AG08395 (cell line): ENCODE measurements at regions not wholly inside any gene's neighbourhood (a gene's known extent, or its start where the extent isn't known, plus 50 kb on each side); places are given as distances from the start of the nearest gene placed in this dataset.

Experiments used
- DNase-seq: peaks from one replicate; pipeline ENCODE4 v3.0.0; 2012; ENCODE audit warnings: mixed read lengths, low spot score

DNA sequence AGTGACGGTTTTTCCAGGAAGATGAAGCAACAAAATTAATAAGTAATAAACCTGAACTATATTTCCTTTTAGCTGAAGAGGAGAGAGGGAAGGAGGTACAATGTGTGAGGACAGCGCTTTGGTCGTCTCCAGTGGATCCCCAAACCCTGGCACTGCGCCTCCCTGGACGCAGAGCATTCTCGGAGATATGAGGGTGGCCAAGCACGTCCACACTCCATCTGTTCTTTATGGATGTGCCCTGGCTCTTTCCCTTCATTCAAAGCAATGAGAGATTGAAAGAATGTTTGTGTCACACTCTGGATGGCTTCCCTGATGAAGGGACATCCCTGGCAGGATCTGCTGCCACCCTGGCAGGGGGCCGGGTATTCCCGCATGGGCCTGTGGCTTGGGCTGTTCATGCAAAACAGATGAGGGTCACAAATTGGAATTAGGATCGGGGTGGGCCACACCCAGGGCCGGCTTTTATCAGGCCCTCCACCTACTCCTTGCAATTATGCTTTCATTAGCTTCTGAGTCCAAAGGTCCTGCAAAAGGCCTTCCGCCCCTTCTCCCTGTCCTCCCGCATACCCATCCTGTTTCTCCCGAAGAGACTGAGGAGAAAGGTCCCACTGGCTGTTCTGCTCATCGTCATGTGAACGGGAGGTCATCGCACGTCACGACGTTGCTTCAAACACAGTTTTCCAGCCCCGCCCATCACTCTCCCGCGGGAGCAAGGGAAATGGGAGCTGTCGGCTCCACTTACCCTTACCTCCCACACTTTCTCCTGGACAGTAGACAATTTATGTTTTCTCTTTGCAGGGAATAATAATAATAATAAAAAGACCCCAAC lies 286.1 kb upstream of the IRX4 start:
- DNase-seq = no peak

DNA sequence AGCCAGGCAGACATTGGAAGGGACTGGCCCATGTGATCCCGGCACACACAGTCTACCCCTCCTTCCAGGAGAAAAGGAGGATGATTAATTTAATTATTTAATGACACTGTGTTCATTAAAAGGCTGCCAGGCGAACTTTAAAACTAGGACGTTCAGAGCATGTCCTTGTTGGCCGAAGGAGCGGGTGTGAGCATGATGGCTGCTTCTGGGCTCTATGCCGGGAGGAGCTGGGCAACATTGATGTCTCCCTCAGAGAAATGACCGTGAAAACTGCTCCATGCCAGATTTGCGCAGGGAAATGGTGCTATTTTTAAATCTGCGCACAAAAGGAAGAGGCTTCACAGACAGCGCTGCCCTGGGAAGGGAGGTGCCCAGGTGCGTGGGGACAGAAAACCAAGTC lies 284.9 kb upstream of the IRX4 start:
- no peak for DNase-seq

DNA sequence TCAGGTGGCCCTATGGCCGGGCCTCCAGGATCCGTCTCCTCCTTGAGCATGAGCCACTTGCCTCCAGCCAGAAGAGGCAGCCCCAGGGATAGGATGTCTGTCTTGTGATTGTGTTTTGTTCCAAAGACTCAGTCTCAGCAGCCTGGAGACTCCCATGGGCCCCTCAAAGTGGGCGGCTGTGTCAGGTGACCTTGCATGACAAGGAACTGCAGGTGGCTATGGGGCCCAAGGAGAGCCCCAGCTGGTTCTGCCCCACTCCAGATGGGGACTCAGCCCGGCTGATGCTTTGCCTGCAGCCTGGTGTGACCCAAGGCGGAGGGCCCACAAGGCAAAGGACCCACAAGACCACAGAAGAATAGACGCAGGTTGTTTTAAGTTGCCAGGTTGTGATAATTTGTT lies 284.3 kb upstream of the IRX4 start:
- no peak for DNase-seq

DNA sequence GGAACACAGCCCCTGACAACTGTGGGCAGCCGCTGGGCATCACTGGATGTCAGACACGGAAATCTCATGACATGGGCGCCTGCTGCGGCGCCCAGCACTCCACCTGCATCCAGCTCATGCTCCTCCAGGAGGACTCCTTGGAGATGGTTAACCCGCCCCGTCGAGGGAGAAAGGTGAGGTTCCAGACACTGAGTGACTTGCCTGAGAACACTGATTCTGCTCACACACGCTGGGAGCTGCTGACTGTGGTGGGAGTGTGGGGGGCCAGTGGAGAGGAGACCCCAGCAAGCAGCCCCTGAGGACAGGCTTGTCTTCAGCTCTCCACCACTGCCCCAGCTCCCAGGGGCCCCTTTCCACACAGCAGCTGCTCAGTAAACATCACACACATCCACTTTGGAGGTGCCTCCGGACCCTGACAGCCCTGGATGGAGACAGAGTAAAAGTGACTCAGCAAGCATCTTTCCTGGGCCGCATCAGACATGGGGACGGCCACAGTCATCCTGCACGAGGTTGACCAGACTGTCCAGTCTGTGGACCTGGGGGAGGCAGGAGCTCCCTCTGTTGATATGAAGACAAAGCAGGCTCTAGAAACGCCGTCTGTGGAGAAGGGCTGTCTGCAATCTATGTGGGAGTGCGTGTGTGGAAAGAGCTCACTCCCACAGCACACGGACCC lies 283.7 kb upstream of the IRX4 start:
- DNase-seq = no peak

DNA sequence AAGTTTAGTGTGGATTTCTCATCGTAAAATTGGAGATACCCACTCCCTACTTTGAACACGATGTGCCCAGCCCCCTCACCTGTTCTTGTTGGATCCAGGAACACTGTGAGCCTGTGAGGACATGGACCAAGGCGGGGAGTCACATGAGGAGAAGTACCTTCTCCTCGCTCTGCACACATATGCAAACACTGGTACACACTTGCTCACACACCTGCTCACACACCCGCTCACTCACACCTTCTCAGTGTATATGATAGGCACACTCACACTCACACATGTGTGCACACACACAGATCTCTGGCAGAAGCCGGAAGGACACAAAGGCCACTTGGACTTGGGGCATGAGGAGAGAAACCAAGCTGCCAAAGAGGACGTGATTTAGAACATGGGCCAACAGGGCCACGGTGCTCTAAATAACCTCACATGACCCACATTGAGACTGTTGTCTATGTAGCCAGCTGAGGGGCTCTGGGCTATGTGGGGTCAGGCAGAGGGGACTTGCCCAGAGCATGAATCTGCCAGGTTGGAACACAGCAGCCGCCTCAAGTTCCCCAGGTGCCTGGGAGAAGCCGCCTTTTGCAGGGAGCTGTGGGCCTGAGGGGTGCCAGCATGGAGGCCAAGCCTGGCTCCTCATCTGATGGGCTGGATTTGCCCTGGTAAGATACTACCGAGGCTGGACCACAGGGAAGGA lies 283.0 kb upstream of the IRX4 start:
- DNase-seq = no peak

DNA sequence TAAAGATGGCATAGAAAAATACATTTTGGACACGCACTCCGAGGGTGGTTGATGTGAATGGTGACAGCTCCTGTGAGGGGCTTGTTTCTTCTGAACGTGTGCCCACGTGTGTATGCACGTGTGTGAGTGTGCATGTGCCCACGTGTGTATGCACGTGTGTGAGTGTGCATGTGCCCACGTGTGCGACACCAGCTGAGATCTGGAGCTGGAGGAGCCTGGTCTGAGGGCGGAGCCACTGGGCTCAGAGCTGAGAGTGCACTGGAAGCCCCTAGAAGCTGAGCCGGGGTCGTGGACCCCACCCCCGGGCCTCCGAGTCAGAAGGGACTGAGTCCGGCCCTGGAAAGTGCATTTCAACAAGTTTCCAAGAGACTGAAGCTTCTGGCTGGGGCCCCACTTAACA lies 282.5 kb upstream of the IRX4 start:
- no peak for DNase-seq

DNA sequence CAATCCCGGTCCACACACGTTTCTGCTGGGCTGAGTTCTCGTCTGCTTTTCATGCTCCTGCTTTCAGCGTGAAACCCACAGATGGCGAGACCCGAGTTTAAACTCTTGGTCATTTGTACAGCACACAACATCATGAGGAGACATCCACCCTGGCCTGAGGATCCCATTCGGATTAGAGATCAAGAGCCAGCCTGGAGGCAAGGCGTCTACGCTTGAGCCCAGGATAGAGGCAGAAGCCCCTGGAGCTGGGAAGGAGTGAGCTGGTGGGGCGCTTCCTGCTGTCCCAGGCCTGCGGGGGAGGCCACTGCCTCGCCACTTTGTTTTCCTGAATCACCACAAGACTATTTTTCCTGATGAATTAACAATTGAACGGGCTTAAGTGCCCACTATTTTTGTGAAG lies 281.9 kb upstream of the IRX4 start:
- no peak for DNase-seq

DNA sequence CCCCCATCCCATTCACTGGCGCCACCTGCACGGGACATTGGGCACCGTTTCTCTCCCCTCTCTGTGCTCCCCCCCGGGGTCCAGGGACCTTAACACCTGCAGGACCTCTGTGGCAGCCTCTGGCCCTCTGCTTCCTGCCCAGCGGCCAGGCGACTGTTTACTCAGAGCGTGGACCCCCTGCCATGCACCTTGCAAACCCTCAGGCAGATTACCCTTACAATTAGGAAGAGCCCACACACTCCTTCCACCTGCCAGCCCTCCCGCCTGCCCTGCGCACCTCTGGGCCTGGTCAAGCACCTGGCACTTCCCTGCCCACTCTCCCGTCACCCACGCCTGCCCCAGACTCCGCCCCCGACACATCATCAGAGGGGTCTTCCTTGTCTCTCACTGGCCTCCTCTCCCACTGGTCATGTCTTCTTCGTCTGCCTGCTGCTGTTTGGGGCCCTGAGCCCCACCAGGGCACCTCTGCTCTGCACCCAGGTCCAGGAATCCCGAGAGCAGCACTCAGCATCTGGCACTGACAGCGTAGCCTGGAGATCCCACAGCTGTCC lies 281.3 kb upstream of the IRX4 start:
- no peak for DNase-seq

DNA sequence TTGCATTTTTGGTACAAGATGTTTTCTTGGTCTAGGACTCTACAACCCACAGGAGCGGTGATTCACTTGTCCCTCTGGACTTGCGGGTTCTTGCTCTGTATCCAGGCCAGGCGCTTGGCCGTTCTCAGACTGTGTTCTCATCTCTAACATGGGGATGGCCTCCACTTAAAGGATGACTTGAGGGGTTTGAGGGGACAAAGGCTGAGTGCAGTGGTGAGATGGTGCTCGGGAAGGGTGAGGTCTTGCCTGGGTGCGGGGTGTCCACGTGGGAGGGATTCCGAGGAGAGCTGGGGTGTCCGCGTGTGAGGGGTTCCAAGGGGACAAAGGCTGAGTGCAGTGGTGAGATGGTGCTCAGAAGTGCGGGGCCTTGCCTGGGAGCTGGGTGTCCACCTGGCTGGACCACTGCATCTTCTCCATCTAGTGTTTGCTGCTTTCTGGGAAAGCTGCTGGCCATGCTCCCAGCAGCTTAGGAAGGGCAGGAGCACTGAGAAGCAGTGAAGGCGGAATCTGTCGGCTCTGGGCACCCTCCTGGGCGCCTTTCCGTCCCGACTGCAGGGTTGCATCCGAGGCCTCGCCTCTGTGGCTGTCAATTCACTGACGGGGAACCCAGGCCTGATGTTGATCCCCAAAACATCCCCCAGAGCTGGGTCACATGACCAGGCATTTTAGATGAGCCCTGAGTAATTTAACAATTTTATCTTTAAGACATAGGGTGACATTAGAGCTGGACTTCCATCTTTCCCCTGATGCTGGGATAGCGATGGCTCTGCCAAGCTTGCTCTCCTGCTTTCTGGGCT lies 280.5 kb upstream of the IRX4 start:
- no peak for DNase-seq

DNA sequence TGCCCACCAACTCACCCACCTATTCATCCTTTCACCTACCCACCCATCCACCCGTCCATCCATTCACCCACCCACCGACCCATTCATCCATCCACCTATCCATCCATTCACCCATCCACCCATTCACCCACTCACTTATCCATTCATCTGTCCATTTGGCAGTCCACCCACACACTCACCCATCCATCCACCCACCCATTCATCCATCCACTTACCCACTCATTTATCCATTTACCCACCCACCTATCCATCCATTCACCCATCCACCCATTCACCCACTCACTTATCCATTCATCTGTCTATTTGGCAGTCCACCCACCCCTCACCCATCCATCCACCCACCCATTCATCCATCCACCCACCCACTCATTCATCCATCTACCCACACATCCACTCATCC lies 278.1 kb upstream of the IRX4 start:
- DNase-seq = no peak

DNA sequence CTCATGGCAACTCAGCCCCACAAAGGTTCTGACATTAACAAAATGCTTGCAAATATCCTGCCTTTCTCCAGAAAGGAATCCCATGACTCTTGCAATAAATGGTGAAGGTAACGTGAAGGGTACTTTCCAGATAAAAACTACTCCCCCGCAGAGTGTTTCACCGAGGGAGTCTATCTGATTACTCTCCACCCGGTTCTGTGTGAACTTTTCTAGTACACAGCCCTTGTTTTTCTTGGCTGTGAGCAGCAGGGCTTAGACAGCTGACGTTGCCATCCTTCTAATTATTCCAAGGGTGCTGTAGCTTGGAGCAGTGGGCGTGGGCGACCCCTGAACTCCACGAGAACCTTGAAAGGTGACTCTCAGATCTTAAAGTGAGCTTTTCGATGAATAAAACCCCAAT lies 276.0 kb upstream of the IRX4 start:
- DNase-seq = no peak

DNA sequence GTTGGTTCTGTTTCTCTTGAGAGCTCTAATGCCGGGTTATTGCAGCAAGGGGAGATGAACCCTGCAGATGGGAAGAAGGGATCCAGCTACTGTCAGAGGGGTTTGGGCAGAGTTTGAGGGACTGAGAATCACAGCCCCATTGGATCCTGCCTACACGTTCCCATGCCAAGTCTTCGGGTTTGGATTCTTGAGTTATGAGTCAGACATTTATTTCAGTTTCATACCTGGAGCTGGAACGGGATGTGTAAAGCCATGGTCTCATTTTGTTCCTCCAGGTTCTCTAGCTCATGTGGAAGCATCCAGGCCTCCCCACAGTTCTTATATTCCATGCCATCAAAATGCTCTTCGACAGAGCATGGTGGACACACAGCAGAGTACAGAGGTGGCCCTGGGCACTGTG lies 275.4 kb upstream of the IRX4 start:
- DNase-seq = no peak

DNA sequence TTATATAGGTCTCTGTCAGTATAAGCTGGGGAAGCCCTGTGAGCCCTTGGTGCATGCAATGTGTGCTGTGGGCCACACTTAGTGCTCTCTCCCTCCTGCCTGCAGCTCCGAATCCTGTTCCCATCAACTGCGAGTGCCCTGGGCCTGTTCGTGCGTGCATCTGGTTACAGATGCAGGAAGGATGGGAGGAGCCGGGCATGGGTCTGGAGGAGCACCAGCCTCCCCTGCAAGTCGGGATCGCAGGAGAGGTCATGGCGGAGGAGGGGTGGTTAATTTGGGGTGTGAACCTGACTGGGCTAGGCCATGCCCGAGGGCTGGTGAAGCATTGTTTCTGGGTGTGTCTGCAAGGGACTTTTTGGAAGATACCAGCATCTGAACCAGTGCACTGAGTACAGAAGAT lies 274.6 kb upstream of the IRX4 start:
- DNase-seq = no peak

DNA sequence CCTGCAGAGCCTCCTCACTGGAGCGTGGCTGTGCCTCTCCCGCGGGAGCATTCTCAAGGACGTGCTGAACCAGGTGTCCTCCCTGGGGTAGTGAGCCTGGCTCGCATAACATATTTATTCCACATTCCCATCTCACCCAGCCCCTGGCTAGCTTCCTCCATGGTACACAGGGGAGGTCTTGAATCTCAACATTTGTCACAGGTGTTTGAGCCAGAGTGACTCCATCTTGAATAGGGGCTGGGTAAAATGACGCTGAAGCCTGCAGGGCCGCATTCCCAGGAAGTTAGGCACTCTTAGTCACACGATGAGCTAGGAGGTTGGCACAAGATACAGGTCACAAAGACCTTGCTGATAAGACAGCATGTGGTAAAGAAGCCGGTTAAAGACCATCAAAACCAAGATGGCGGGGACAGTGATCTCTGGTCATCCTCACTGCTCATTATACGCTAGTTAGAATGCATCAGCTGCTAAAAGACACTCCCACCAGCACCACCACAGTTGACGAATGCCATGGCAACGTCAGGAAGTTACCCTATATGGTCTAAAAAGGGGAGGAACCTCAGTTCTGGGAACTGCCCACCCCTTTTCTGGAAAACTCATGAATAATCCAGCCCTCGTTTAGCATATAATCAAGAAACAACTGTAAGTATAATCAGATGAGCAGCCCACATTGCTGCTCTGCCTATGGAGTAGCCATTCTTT lies 273.8 kb upstream of the IRX4 start:
- no peak for DNase-seq

DNA sequence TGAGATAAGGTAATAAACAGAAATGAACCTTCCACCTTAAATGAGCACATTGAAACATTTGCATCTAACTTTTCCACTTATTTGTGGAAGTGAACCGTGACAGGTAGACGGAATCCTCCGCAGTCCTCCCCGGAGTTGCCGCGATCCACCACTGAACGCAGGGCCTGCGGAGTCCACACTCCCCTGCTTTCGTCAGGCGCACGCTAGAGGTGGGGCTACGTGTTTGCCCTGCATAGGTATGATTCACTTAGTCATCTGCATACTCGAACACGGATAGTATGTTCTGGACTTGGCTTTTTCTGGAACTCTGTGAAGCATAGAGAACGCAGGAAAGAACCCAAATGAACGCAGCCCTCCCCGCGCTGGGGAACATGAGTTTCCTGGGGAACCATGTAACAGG lies 272.8 kb upstream of the IRX4 start:
- no peak for DNase-seq

DNA sequence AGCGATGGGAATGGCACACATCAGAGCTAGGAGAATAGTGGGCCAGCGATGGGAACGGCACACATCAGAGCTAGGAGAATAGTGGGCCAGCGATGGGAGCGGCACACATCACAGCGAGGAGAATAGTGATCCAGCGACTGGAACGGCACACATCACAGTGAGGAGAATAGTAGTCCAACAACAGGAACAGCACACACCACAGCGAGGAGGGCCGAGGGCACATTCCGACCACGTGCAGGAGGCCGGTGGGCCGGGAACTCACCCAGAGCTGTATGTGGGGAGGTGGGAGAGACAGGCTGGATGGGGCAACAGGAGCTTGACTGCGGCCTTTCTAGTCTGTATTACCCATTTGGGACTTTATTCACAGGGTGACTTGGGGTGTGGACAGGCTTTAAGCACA lies 271.1 kb upstream of the IRX4 start:
- no peak for DNase-seq

DNA sequence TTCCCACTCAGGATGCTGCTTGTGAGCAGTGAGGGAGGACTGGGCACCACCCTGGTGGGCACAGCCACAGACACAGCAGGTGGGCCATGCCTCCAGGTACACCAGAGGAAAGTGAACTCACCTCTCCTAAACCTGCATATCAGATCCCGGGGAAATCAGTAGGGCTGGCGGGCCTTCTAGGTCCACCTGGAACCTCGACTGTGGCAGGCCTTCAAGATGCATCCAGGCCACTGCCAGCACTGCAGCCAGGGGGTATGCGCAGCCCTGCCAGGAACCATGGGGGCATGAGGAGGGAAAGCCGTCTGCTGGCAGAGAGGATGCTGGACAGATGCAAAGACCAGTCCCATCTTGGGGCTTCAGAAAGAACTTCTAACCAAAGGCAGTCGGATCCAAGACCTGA lies 270.6 kb upstream of the IRX4 start:
- no peak for DNase-seq

DNA sequence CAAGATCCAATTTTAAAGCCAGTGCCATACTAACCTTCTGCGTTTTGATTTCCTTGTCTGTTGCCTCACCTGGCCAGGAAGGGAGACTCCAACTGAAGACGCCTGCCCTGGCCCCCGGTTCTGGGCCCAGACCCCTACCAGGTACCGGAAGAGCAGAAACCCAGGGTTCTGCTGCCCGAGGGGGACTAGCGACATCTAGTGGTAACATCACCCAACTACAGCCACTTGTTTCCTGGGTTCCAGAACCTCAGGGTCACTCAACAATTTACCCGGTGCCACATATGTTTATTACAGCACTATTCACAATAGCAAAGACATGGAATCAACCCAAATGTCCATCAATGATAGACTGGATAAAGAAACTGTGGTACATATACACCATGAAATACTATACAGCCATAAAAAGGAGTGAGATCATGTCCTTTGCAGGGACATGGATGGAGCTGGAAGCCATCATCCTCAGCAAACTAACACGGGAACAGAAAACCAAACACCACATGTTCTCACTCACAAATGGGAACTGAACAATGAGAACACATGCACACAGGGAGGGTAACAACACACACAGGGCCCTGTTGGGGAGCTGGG lies 268.7 kb upstream of the IRX4 start:
- peak; percentile 10 for DNase-seq

DNA sequence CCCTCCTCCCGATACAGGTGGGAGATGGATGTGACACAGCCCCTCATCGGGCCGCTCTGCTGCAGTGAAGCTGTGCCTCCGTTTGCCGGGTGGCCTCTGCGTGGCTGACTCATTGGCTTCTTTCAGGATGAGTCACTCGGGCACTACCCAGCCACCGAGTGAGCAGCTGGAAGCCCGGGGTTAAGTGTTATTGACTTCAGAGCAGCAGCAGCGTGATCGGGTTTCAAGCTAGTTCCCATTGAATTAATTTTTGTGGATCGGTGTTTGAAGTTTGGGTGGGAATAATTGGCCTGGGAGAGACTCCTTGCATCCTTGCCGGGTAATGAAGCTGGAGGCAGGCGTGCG lies 266.4 kb upstream of the IRX4 start:
- no peak for DNase-seq

DNA sequence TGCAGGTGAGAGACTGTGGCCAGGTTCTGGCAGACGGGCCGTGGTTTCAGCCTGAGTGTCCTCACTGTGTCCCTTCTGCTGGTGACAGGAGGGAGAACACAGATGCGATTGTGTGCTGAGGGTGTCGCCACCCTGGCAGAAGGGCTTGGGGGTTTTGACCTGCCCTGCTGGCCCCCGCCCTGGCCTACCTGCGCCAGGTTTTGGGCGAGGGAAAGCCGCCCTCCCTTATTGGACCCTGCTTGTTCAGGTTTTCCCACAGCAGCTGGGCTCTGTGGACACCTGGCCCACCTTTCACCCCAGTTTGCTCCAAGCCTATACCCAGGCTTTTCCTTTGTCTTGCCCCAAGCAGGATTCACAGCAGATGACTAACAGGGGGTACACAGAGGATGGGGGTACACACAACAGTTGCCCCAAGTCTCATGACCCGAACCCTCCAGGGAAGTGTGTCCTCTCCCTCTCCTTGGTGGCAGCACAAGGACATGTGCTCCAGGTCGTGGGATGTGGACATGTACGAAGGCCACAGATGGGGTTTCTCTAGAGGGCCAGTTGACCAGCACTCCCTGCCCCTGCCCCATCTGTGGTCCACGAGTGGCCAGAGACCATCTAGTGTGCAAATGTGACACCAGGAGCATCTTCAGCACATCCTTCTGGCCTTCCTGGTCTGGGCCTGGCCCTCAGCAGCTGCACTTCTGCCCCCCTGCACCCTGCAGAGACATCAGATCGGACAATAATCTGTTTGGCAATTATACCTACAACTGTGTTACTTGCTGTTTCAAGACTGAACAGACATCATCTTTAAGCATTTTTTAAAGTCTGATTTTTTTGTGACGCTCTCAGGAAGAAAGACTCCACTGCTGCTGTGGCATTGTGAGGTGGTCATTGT lies 265.8 kb upstream of the IRX4 start:
- DNase-seq = no peak
